Osteocyte (in vitro differentiated cells): ENCODE measurements at regions not wholly inside any gene's neighbourhood (a gene's known extent, or its start where the extent isn't known, plus 50 kb on each side); places are given as distances from the start of the nearest gene placed in this dataset.

ENCODE experiments used
- DNase-seq: peaks from one replicate; pipeline ENCODE4 v3.0.0; 2021; ENCODE audit warnings: mixed read lengths; ENCODE audit not compliant: unreplicated experiment; ENCODE audit errors: extremely low spot score
- H3K27ac Mint-ChIP-seq: one replicate; pipeline ENCODE4 v1.8.0; 2021; ENCODE audit warnings: mild to moderate bottlenecking, mixed read lengths; ENCODE audit not compliant: unreplicated experiment
- H3K27me3 Mint-ChIP-seq: one replicate; pipeline ENCODE4 v1.8.0; 2021; ENCODE audit warnings: mixed read lengths; ENCODE audit not compliant: unreplicated experiment
- H3K36me3 Mint-ChIP-seq: one replicate; pipeline ENCODE4 v1.8.0; 2021; ENCODE audit warnings: mixed read lengths; ENCODE audit not compliant: unreplicated experiment
- H3K4me1 Mint-ChIP-seq: one replicate; pipeline ENCODE4 v1.8.0; 2021; ENCODE audit warnings: mixed read lengths; ENCODE audit not compliant: unreplicated experiment
- H3K4me3 Mint-ChIP-seq: one replicate; pipeline ENCODE4 v1.8.0; 2021; ENCODE audit warnings: mild to moderate bottlenecking, moderate library complexity, mixed read lengths; ENCODE audit not compliant: unreplicated experiment
- H3K9me3 Mint-ChIP-seq: one replicate; pipeline ENCODE4 v1.8.0; 2021; ENCODE audit warnings: mixed read lengths; ENCODE audit not compliant: unreplicated experiment
- CTCF ChIP-seq: fragments of 200-600 bp; sonication (generic); IDR thresholded peaks from 2 replicates; pipeline ENCODE4 v1.5.0; 2021; ENCODE audit warnings: antibody characterized with exemption, mild to moderate bottlenecking, moderate library complexity

- no peaks in the 10 kb centered on the region for H3K36me3 Mint-ChIP-seq
- H3K27ac Mint-ChIP-seq = no peak overlapping the region
- H3K4me3 Mint-ChIP-seq = no peak overlapping the region
- H3K27me3 Mint-ChIP-seq = peaks cover 14% of the 10 kb centered on the region
- TF ChIP-seq CTCF = no peak
- no peaks in the 10 kb centered on the region for H3K9me3 Mint-ChIP-seq
- no peaks in the 10 kb centered on the region for H3K4me1 Mint-ChIP-seq
- no peak for DNase-seq
These were observed 309.7 kb downstream of the NSG2 start for GRCh38 chr5:174355208-174355612.

GRCh38 chr5:174355995-174356394 lies 310.5 kb downstream of the NSG2 start:
- no peak for DNase-seq
- H3K27ac Mint-ChIP-seq = no peak overlapping the region
- TF ChIP-seq CTCF = no peak
- H3K27me3 Mint-ChIP-seq = peaks cover 7% of the 10 kb centered on the region
- H3K9me3 Mint-ChIP-seq = no peaks in the 10 kb centered on the region
- H3K4me3 Mint-ChIP-seq = no peak overlapping the region
- H3K4me1 Mint-ChIP-seq = no peaks in the 10 kb centered on the region
- no peaks in the 10 kb centered on the region for H3K36me3 Mint-ChIP-seq

GRCh38 chr5:174356536-174356935 lies 311.0 kb downstream of the NSG2 start:
- no peaks in the 10 kb centered on the region for H3K4me1 Mint-ChIP-seq
- DNase-seq = no peak
- H3K9me3 Mint-ChIP-seq = no peaks in the 10 kb centered on the region
- TF ChIP-seq CTCF = no peak
- no peaks in the 10 kb centered on the region for H3K36me3 Mint-ChIP-seq
- no peak overlapping the region for H3K4me3 Mint-ChIP-seq
- no peak overlapping the region for H3K27ac Mint-ChIP-seq
- peaks cover 2% of the 10 kb centered on the region for H3K27me3 Mint-ChIP-seq

GRCh38 chr5:174358276-174358675 lies 312.8 kb downstream of the NSG2 start:
- no peak overlapping the region for H3K4me3 Mint-ChIP-seq
- H3K27me3 Mint-ChIP-seq = no peaks in the 10 kb centered on the region
- H3K4me1 Mint-ChIP-seq = no peaks in the 10 kb centered on the region
- H3K36me3 Mint-ChIP-seq = no peaks in the 10 kb centered on the region
- no peak for DNase-seq
- no peak for TF ChIP-seq CTCF
- H3K27ac Mint-ChIP-seq = no peak overlapping the region
- peaks cover 11% of the 10 kb centered on the region for H3K9me3 Mint-ChIP-seq

- DNase-seq = no peak
- H3K36me3 Mint-ChIP-seq = no peaks in the 10 kb centered on the region
- H3K27ac Mint-ChIP-seq = no peak overlapping the region
- H3K27me3 Mint-ChIP-seq = no peaks in the 10 kb centered on the region
- H3K4me3 Mint-ChIP-seq = no peak overlapping the region
- H3K4me1 Mint-ChIP-seq = no peaks in the 10 kb centered on the region
- peaks cover 11% of the 10 kb centered on the region for H3K9me3 Mint-ChIP-seq
- no peak for TF ChIP-seq CTCF
These were observed 313.6 kb downstream of the NSG2 start for GRCh38 chr5:174359071-174359470.
